Mesothelial cell of epicardium (in vitro differentiated cells): ENCODE measurements at regions not wholly inside any gene's neighbourhood (a gene's known extent, or its start where the extent isn't known, plus 50 kb on each side); places are given as distances from the start of the nearest gene placed in this dataset.

Experiments used
- DNase-seq, 2 experiments: peaks; one replicate each; pipeline ENCODE4 v3.0.0; 2021; ENCODE audit warnings: low spot score in 2 of 2; ENCODE audit not compliant: unreplicated experiment in 2 of 2
- H3K27ac Mint-ChIP-seq: 2 replicates; pipeline ENCODE4 v1.8.0; 2021; ENCODE audit warnings: mixed read lengths
- H3K27me3 Mint-ChIP-seq: 2 replicates; pipeline ENCODE4 v1.8.0; 2021; ENCODE audit warnings: low read depth, mixed read lengths
- H3K36me3 Mint-ChIP-seq: 2 replicates; pipeline ENCODE4 v1.8.0; 2021; ENCODE audit warnings: mixed read lengths
- H3K4me1 Mint-ChIP-seq: 2 replicates; pipeline ENCODE4 v1.8.0; 2021; ENCODE audit warnings: mixed read lengths
- H3K4me3 Mint-ChIP-seq: 2 replicates; pipeline ENCODE4 v1.8.0; 2021; ENCODE audit warnings: mild to moderate bottlenecking, moderate library complexity, mixed read lengths
- H3K9me3 Mint-ChIP-seq: 2 replicates; pipeline ENCODE4 v1.8.0; 2021; ENCODE audit warnings: mixed read lengths
- TF ChIP-seq, protein P1 (sequence below): fragments of 200-600 bp; sonication (generic); IDR thresholded peaks from one replicate; pipeline ENCODE4 v1.5.0; 2021; ENCODE audit warnings: antibody characterized with exemption; ENCODE audit not compliant: unreplicated experiment

DNA sequence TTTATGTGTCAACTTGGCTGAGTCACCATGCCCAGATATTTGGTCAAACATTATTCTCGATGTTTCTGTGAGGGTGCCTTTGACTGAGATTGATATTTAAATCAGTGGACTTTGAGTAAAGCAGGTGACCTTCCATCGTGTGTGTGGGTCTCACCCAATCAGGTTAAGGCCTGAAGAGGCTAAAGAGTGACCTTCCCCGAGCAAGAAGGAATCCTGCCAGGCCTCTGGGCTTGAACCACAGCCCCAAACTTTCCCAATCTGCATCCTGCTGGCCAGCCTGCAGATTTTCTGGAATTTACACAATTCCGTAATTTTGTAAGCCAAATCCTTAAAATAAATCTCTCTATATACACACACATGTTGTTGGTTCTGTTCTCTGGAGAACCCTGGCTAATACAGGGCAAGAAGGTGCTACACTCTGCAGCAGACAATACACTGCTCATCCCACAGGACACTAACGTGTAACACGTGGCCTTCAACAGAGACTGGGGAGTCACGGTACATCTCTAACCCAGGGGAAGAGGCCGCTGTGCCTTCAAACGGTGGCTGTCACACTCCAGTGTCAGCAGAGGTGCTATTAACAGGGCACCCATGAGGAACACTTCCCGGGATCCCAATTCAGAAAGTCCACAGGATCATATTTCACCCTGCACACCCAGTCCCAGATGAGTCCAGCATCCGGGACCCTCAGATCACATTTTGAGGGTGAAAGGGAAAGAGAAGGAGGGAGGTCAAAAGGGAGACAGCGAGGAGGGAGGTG, 113.1 kb upstream of the ID2 start:
- no peaks in the 10 kb centered on the region for H3K27me3 Mint-ChIP-seq
- DNase-seq: peak in 1 of 2 experiments; percentile 1

DNA sequence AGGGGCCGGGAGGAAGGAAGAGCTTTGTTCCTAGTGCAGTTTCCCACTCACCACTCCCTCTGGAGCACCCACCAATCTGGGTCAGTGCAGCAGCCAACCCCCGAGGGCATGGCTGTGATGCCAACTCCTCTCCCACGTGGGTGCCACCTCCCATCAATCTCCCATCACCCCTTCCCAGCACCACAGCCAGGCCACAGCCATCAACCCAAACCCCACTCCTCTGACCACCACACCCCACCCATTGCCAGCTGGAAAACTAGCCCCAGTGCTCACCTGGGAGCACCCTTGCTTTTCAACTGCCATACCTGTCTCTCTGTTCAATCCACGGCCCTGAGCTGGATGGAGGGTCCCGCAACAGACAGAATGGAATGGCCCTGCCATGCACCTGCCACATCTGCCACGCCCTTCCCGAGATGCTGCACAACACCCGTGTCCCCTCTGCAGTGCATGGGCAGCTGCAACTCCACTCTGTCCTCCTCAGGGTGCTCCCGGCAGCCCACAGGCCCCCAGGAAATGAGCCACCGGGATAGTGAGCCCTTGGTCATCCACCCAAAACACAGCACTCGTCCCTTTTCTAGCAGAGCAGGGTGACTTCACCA, 112.4 kb upstream of the ID2 start:
- TF ChIP-seq, protein P1, sequence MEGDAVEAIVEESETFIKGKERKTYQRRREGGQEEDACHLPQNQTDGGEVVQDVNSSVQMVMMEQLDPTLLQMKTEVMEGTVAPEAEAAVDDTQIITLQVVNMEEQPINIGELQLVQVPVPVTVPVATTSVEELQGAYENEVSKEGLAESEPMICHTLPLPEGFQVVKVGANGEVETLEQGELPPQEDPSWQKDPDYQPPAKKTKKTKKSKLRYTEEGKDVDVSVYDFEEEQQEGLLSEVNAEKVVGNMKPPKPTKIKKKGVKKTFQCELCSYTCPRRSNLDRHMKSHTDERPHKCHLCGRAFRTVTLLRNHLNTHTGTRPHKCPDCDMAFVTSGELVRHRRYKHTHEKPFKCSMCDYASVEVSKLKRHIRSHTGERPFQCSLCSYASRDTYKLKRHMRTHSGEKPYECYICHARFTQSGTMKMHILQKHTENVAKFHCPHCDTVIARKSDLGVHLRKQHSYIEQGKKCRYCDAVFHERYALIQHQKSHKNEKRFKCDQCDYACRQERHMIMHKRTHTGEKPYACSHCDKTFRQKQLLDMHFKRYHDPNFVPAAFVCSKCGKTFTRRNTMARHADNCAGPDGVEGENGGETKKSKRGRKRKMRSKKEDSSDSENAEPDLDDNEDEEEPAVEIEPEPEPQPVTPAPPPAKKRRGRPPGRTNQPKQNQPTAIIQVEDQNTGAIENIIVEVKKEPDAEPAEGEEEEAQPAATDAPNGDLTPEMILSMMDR: no peak
- Mint-ChIP-seq H3K27ac (no peak overlapping the region), H3K4me3 (no peak overlapping the region), H3K27me3 (no peaks in the 10 kb centered on the region), H3K4me1 (peaks cover 32% of the 10 kb centered on the region), H3K36me3 (no peaks in the 10 kb centered on the region), H3K9me3 (no peaks in the 10 kb centered on the region)
- no peak for DNase-seq

More for the DNA sequence above, 113.1 kb upstream of the ID2 start:
- no peaks in the 10 kb centered on the region for H3K36me3 Mint-ChIP-seq
- H3K27ac Mint-ChIP-seq: no peak overlapping the region
- H3K4me1 Mint-ChIP-seq: peaks cover 25% of the 10 kb centered on the region
- H3K4me3 Mint-ChIP-seq: no peak overlapping the region
- H3K9me3 Mint-ChIP-seq: no peaks in the 10 kb centered on the region
- TF ChIP-seq, protein P1: no peak

DNA sequence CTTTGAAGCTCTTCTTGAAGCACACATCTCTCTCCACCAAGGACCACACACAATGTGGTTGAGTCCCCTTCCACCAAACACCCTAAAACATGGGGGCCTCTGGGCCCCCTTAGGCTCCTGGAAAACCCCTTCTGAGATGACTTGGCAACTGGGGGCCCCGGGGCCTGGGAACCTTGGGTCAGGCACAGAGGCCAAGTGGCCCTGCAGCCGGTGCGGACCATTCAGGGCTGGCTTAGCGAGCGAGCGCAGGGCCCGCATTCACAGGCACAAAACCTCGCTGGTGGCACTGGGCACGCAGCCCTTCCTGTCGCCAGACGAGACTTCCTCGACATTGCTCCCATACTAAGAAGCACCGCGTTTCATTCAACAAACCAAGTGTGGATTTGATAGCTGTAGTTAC, 111.2 kb upstream of the ID2 start:
- TF ChIP-seq, protein P1: no peak
- Mint-ChIP-seq H3K4me3 (no peak overlapping the region), H3K27ac (no peak overlapping the region), H3K36me3 (no peaks in the 10 kb centered on the region), H3K4me1 (peaks cover 42% of the 10 kb centered on the region), H3K9me3 (no peaks in the 10 kb centered on the region), H3K27me3 (no peaks in the 10 kb centered on the region)
- no peak for DNase-seq

- no peak overlapping the region for H3K4me3 Mint-ChIP-seq
- peak overlapping the region; percentile 30 for H3K27ac Mint-ChIP-seq
- H3K27me3 Mint-ChIP-seq: no peaks in the 10 kb centered on the region
- no peaks in the 10 kb centered on the region for H3K9me3 Mint-ChIP-seq
- H3K4me1 Mint-ChIP-seq: peaks cover 46% of the 10 kb centered on the region
- TF ChIP-seq, protein P1: no peak
- no peak for DNase-seq
- no peaks in the 10 kb centered on the region for H3K36me3 Mint-ChIP-seq
These were observed 110.5 kb upstream of the ID2 start for GRCh38 chr2:8571301-8571791.

DNA sequence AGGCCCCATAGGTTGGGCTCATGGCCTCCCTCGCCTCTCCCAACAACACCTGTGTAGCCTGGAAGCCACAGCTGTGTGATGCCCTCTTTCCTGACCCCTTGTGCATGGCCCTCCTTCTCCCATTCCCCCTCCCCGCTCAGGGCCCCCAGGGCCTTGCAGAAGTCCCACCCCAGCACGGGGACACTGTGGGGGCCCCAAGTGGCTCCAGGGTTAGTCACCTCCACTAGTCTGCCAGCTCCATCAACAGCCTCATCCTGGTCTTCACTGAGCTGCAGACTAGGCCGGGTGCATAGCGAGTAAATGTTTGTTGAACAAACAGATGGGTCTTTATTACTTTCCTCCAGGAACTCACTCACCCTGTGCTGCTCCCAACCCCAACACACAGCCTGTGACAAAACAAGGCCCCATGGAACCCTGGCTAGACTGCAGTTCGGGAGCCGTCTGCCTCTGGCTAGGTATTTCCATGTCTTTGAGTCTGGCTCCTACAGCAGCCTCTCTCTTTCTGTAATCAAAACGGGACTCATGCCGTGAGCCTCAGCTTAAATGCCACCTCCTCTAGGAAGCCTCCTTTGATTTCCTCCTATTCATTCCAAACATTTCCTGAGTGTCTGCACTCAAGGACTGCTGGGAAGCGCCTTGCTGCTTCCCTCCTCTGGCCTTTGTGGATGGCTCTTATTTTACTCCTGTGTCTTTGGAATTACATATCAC, 109.9 kb upstream of the ID2 start:
- Mint-ChIP-seq H3K4me1 (peaks cover 49% of the 10 kb centered on the region), H3K4me3 (no peak overlapping the region), H3K27me3 (no peaks in the 10 kb centered on the region), H3K27ac (no peak overlapping the region), H3K9me3 (no peaks in the 10 kb centered on the region), H3K36me3 (no peaks in the 10 kb centered on the region)
- peak in 1 of 2 experiments; percentile 6 for DNase-seq
- TF ChIP-seq, protein P1: no peak
